ENCODE measurements at regions not wholly inside any gene's neighbourhood (a gene's known extent, or its start where the extent isn't known, plus 50 kb on each side); places are given as distances from the start of the nearest gene placed in this dataset.

GRCh38 chr2:217717646-217718045 is 285.1 kb downstream of the TNS1 start:
- TF ChIP-seq, protein P1, sequence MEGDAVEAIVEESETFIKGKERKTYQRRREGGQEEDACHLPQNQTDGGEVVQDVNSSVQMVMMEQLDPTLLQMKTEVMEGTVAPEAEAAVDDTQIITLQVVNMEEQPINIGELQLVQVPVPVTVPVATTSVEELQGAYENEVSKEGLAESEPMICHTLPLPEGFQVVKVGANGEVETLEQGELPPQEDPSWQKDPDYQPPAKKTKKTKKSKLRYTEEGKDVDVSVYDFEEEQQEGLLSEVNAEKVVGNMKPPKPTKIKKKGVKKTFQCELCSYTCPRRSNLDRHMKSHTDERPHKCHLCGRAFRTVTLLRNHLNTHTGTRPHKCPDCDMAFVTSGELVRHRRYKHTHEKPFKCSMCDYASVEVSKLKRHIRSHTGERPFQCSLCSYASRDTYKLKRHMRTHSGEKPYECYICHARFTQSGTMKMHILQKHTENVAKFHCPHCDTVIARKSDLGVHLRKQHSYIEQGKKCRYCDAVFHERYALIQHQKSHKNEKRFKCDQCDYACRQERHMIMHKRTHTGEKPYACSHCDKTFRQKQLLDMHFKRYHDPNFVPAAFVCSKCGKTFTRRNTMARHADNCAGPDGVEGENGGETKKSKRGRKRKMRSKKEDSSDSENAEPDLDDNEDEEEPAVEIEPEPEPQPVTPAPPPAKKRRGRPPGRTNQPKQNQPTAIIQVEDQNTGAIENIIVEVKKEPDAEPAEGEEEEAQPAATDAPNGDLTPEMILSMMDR (IDR thresholded peaks at IDR 0.05; ENCODE audit: low read depth, low read length) = no peak
- Histone ChIP-seq H3K36me3 (no peaks in the 10 kb centered on the region), H3K4me3 (ENCODE audit: low read depth, low read length) (no peak overlapping the region), H3K9me3 (ENCODE audit: severe bottlenecking) (no peaks in the 10 kb centered on the region), H3K27me3 (ENCODE audit: insufficient read depth, low read depth, severe bottlenecking) (no peaks in the 10 kb centered on the region), H3K27ac (no peak overlapping the region)
- DNase-seq = no peak

DNA sequence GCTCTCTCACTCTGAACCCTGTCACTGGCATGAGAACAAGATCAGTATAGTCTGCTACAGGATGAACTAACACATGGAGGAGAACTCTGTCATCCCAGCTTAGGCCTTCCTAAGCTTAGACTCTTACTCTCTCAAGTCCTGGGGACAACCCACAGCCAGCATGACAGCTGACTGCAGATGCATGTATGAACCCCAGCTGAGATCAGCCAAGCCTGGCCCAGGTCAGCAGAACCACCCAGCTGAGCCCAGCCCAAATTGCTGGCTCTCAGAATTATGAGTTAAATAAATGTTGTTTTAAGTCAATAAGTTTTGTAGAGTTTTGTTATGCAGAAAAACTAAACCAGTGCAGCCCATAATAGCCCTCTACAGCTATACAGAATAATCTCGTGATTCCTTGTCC is 287.3 kb downstream of the TNS1 start:
- Histone ChIP-seq H3K9me3 (ENCODE audit: severe bottlenecking) (no peaks in the 10 kb centered on the region), H3K27me3 (ENCODE audit: insufficient read depth, low read depth, severe bottlenecking) (no peaks in the 10 kb centered on the region), H3K4me3 (ENCODE audit: low read depth, low read length) (no peak overlapping the region), H3K36me3 (no peaks in the 10 kb centered on the region), H3K27ac (no peak overlapping the region)
- TF ChIP-seq, protein P1 (IDR thresholded peaks at IDR 0.05; ENCODE audit: low read depth, low read length) = no peak
- no peak for DNase-seq

DNA sequence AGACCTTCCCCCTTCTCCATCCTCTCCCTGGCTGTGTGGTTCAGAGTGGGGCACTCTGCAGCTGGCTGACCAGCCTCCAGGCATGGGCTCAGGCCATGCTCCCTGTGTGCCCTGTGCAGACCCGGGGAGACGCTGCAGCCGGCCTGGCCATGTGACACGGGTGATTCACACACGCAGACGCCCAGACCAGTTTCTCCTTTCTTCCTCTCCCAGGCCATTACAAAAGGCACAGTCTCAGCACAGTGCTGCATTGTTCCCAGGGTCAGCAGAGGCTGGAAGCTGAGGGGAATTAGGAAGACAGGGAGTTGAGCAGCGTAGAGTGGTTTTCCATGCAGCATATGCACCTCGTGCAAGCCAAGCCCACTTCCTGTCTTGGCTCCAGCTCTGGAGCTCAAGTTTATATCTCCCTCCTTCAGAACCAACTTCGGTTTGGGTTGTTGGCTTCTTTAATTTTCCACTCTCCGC is 288.5 kb downstream of the TNS1 start:
- no peak for DNase-seq
- no peaks in the 10 kb centered on the region for H3K9me3 ChIP-seq (ENCODE audit: severe bottlenecking)
- H3K27ac ChIP-seq = no peak overlapping the region
- H3K4me3 ChIP-seq (ENCODE audit: low read depth, low read length) = no peak overlapping the region
- H3K27me3 ChIP-seq (ENCODE audit: insufficient read depth, low read depth, severe bottlenecking) = no peaks in the 10 kb centered on the region
- no peaks in the 10 kb centered on the region for H3K36me3 ChIP-seq
- TF ChIP-seq, protein P1 (IDR thresholded peaks at IDR 0.05; ENCODE audit: low read depth, low read length) = no peak

DNA sequence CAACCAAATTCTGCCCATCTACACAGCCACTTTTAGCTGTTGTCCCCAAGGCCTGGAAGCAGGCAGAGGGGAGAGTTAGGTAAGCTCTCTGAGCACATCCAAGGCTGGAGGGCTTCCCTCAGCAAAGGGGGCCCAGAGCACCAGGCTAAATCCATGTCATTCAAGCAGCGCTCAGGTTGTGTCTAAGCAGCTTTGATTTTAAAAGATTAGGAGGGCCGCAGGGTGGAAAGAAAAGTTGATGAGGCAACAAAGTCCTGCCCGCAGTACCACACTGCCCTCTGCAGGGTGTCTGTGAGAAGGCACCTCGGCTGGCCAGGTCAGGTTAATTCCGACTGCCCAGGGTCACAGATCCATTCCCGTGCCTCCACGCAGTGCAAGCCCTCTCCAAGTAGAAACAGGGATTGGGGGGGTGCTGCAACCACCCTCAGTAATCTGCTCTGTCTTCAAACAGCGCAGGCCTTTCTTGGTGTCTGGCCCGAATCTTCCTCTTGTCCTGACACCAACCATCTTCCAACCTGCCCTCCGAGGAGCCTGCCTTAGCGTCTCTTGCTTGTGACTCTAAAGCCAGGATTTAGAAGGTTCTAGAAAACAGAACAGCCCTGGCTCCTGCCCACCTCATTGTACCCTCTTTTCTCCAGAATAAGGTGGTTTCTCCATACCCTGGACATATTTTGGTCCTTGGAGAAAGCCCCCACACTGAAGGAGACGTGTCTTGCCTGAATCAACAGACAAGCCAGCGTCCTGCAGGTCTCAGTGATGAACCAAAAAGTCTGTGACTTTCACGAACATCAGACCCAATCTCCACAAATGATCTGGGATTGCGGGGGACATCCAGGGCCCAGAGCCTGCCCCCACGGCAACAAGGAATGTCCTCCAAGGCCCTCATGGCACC is 289.2 kb downstream of the TNS1 start:
- TF ChIP-seq, protein P1 (IDR thresholded peaks at IDR 0.05; ENCODE audit: low read depth, low read length) = peak; percentile 95
- Histone ChIP-seq H3K27ac (0 out of 2 replicates have a peak overlapping the region, but pooled peaks have one; percentile 6), H3K4me3 (ENCODE audit: low read depth, low read length) (no peak overlapping the region), H3K27me3 (ENCODE audit: insufficient read depth, low read depth, severe bottlenecking) (no peaks in the 10 kb centered on the region), H3K9me3 (ENCODE audit: severe bottlenecking) (no peaks in the 10 kb centered on the region), H3K36me3 (no peaks in the 10 kb centered on the region)
- DNase-seq = peak; percentile 87

DNA sequence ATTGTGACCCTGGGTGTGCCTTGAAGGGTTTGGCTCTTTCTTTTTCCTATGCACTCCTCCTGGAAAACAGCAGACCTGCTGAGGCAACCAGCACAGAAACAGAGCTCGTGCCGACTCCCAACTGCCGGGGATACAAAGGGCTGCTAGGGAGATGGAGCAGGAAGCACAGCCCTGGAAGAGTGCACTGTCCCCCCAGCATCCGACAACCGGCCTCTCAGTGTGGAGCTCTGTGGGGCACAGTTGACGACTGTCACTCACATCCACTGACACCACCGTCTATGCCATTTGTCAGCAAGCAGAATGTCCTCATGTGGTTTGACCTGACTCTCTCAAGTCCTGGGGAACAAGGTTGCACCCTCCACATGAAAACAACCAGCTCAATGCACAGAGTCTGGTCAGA is 290.4 kb downstream of the TNS1 start:
- Histone ChIP-seq H3K4me3 (ENCODE audit: low read depth, low read length) (no peak overlapping the region), H3K27ac (no peak overlapping the region), H3K36me3 (no peaks in the 10 kb centered on the region), H3K9me3 (ENCODE audit: severe bottlenecking) (no peaks in the 10 kb centered on the region), H3K27me3 (ENCODE audit: insufficient read depth, low read depth, severe bottlenecking) (no peaks in the 10 kb centered on the region)
- DNase-seq = no peak
- TF ChIP-seq, protein P1 (IDR thresholded peaks at IDR 0.05; ENCODE audit: low read depth, low read length) = no peak

Data from WERI-Rb-1 (cell line).